ENCODE measurements at regions not wholly inside any gene's neighbourhood (a gene's known extent, or its start where the extent isn't known, plus 50 kb on each side); places are given as distances from the start of the nearest gene placed in this dataset.
"Not testable (repeated sequence)": the region's sequence is repeated elsewhere in the genome, so short reads cannot be mapped to it uniquely, and the experiment has no call there.

DNA sequence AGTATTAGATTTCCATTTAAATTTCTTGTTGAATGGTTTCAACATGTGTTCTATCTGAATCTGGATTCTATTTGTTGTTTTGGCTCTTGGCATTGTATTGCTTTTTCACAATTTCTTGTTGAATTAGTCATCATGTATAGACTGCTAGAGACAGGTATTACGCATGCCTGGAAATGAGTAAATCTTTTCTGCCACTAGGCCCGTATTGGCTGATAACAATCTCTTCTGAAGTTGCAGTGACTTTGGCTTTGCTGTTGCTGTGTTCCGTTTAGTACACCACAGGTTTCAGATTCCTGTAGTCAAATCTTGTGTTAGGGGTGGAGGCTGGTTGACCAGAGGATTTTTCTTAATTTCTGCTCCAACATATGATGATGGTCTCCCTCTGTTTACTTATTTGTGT, 1339.4 kb downstream of the GRIK2 start:
- Mint-ChIP-seq H3K4me1 (ENCODE audit: low read depth) (no peaks in the 10 kb centered on the region), H3K9me3 (peaks cover 3% of the 10 kb centered on the region), H3K36me3 (ENCODE audit: low read depth) (no peaks in the 10 kb centered on the region), H3K27ac (no peak overlapping the region), H3K4me3 (no peak overlapping the region), H3K27me3 (no peaks in the 10 kb centered on the region)
- DNase-seq (no peak), ATAC-seq (no peak)
- TF ChIP-seq, protein P1, sequence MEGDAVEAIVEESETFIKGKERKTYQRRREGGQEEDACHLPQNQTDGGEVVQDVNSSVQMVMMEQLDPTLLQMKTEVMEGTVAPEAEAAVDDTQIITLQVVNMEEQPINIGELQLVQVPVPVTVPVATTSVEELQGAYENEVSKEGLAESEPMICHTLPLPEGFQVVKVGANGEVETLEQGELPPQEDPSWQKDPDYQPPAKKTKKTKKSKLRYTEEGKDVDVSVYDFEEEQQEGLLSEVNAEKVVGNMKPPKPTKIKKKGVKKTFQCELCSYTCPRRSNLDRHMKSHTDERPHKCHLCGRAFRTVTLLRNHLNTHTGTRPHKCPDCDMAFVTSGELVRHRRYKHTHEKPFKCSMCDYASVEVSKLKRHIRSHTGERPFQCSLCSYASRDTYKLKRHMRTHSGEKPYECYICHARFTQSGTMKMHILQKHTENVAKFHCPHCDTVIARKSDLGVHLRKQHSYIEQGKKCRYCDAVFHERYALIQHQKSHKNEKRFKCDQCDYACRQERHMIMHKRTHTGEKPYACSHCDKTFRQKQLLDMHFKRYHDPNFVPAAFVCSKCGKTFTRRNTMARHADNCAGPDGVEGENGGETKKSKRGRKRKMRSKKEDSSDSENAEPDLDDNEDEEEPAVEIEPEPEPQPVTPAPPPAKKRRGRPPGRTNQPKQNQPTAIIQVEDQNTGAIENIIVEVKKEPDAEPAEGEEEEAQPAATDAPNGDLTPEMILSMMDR (IDR thresholded peaks at IDR 0.05) = no peak
- intact Hi-C loops (cut with micrococcal nuclease) = no loop called here
- ChIA-PET CTCF (no interaction called here), POLR2A (no interaction called here)

DNA sequence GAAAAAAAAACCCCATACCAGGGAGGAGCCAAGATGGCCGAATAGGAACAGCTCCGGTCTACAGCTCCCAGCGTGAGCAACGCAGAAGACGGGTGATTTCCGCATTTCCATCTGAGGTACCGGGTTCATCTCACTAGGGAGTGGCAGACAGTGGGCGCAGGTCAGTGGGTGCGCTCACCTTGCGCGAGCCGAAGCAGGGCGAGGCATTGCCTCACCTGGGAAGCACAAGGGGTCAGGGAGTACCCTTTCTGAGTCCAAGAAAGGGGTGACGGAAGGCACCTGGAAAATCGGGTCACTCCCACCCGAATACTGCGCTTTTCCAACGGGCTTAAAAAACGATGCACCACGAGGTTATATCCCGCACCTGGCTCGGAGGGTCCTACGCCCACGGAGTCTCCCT, 1328.6 kb downstream of the GRIK2 start:
- H3K27ac Mint-ChIP-seq; intact Hi-C loops (cut with micrococcal nuclease); ATAC-seq; H3K4me1 Mint-ChIP-seq (ENCODE audit: low read depth); H3K27me3 Mint-ChIP-seq; DNase-seq; H3K9me3 Mint-ChIP-seq; POLR2A ChIA-PET; H3K4me3 Mint-ChIP-seq; CTCF ChIA-PET; H3K36me3 Mint-ChIP-seq (ENCODE audit: low read depth): not testable (repeated sequence)

DNA sequence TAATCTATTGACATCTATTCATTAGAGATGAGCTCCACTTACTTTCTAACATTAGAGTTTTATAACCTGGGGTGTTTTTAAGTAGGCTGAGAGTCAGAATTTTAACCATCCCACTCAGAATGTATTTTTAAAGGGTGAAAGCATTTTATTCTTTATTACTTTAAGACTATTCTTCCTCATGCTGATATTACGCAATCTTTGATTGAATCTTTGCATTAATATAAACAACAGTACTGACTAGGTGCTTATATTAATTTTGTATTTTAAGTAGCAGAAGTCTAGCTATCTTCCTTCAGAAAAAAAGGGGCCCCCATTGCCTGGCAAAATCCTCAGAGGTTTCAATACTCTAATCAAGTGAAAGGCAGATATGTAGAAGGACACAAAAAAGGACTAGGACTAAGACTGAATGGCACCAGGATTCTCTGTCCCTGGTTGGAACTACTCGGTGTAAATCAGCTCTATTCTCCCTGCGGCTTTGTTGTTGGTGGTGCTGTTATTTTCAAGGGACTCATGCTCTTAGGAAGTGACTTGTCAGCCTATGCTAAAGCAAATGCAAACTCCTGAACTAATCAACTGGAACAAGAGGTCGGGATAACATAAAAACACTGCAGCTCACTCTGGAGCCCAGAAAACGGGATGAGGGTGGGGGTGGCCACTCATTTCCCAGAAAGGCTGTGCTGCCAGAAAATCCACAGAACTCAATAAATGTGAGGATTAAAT, 1324.4 kb downstream of the GRIK2 start:
- DNase-seq (no peak), ATAC-seq (no peak)
- H3K4me3 Mint-ChIP-seq = no peak overlapping the region
- no peaks in the 10 kb centered on the region for H3K4me1 Mint-ChIP-seq (ENCODE audit: low read depth)
- H3K27me3 Mint-ChIP-seq = no peaks in the 10 kb centered on the region
- CTCF ChIA-PET = interaction anchor here (0.8 kb wide), 1 partner anchor 12 kb away, joined by 3 read pairs; no protein-coding TSS in a partner anchor
- peaks cover 7% of the 10 kb centered on the region for H3K9me3 Mint-ChIP-seq
- H3K36me3 Mint-ChIP-seq (ENCODE audit: low read depth) = no peaks in the 10 kb centered on the region
- intact Hi-C loops (cut with micrococcal nuclease) = no loop called here
- POLR2A ChIA-PET = no interaction called here
- no peak overlapping the region for H3K27ac Mint-ChIP-seq
- TF ChIP-seq, protein P1 (IDR thresholded peaks at IDR 0.05) = no peak

- no peak for DNase-seq
- POLR2A ChIA-PET = no interaction called here
- CTCF ChIA-PET = interaction anchor here (0.8 kb wide), 1 partner anchor 13 kb away, joined by 3 read pairs; no protein-coding TSS in a partner anchor
These were observed 1323.7 kb downstream of the GRIK2 start for GRCh38 chr6:102717252-102717651.

GRCh38 chr6:102701019-102701418, 1307.5 kb downstream of the GRIK2 start:
- POLR2A ChIA-PET = no interaction called here
- Mint-ChIP-seq H3K27me3 (no peaks in the 10 kb centered on the region), H3K9me3 (no peaks in the 10 kb centered on the region), H3K4me3 (no peak overlapping the region), H3K4me1 (ENCODE audit: low read depth) (no peaks in the 10 kb centered on the region), H3K36me3 (ENCODE audit: low read depth) (no peaks in the 10 kb centered on the region), H3K27ac (no peak overlapping the region)
- TF ChIP-seq, protein P1 (IDR thresholded peaks at IDR 0.05) = no peak
- intact Hi-C loops (cut with micrococcal nuclease) = no loop called here
- DNase-seq (no peak), ATAC-seq (no peak)
- CTCF ChIA-PET = no interaction called here

More at GRCh38 chr6:102717252-102717651, 1323.7 kb downstream of the GRIK2 start:
- Mint-ChIP-seq H3K4me1 (ENCODE audit: low read depth) (no peaks in the 10 kb centered on the region), H3K9me3 (peaks cover 7% of the 10 kb centered on the region), H3K27ac (no peak overlapping the region), H3K36me3 (ENCODE audit: low read depth) (no peaks in the 10 kb centered on the region), H3K4me3 (no peak overlapping the region), H3K27me3 (no peaks in the 10 kb centered on the region)
- ATAC-seq = no peak
- intact Hi-C loops (cut with micrococcal nuclease) = no loop called here
- TF ChIP-seq, protein P1 (IDR thresholded peaks at IDR 0.05) = no peak

Measured in activated CD8-positive, alpha-beta T cell treated with anti-CD3 and anti-CD28 coated beads for 36 hours (primary cell).